K562 (cell line): ENCODE measurements at regions not wholly inside any gene's neighbourhood (a gene's known extent, or its start where the extent isn't known, plus 50 kb on each side); places are given as distances from the start of the nearest gene placed in this dataset.

Experiments used
- POLR2G ChIP-seq: fragments of 200-400 bp; formaldehyde crosslinking; IDR thresholded peaks from 2 replicates; pipeline ENCODE4 v1.6.1; 2017; ENCODE audit warnings: low read depth, mild to moderate bottlenecking, antibody characterized with exemption, low read length, moderate library complexity
- TF ChIP-seq, protein P1 (sequence below): fragments of 200-600 bp; sonication (generic); IDR thresholded peaks from one replicate; pipeline ENCODE4 v1.6.1; 2012; ENCODE audit warnings: mild to moderate bottlenecking, low read depth, low read length, inconsistent platforms

DNA sequence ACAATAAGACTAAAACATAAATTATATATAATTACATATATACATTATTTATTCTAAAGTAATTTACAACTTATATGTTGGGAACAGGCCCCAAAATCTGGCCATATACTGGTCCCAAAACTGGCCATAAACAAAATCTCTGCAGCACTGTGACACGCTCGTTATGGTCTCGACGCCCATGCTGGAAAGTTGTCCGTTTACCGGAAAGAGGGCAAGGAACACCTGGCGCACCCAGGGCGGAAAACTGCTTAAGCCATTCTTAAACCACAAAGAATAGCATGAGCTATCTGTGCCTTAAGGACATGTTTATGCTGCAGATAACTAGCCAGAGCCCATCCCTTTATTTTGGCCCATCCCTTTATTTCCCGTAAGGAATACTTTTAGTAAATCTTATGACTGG lies 164.9 kb downstream of the CENPW start (continued):
- TF ChIP-seq, protein P1, sequence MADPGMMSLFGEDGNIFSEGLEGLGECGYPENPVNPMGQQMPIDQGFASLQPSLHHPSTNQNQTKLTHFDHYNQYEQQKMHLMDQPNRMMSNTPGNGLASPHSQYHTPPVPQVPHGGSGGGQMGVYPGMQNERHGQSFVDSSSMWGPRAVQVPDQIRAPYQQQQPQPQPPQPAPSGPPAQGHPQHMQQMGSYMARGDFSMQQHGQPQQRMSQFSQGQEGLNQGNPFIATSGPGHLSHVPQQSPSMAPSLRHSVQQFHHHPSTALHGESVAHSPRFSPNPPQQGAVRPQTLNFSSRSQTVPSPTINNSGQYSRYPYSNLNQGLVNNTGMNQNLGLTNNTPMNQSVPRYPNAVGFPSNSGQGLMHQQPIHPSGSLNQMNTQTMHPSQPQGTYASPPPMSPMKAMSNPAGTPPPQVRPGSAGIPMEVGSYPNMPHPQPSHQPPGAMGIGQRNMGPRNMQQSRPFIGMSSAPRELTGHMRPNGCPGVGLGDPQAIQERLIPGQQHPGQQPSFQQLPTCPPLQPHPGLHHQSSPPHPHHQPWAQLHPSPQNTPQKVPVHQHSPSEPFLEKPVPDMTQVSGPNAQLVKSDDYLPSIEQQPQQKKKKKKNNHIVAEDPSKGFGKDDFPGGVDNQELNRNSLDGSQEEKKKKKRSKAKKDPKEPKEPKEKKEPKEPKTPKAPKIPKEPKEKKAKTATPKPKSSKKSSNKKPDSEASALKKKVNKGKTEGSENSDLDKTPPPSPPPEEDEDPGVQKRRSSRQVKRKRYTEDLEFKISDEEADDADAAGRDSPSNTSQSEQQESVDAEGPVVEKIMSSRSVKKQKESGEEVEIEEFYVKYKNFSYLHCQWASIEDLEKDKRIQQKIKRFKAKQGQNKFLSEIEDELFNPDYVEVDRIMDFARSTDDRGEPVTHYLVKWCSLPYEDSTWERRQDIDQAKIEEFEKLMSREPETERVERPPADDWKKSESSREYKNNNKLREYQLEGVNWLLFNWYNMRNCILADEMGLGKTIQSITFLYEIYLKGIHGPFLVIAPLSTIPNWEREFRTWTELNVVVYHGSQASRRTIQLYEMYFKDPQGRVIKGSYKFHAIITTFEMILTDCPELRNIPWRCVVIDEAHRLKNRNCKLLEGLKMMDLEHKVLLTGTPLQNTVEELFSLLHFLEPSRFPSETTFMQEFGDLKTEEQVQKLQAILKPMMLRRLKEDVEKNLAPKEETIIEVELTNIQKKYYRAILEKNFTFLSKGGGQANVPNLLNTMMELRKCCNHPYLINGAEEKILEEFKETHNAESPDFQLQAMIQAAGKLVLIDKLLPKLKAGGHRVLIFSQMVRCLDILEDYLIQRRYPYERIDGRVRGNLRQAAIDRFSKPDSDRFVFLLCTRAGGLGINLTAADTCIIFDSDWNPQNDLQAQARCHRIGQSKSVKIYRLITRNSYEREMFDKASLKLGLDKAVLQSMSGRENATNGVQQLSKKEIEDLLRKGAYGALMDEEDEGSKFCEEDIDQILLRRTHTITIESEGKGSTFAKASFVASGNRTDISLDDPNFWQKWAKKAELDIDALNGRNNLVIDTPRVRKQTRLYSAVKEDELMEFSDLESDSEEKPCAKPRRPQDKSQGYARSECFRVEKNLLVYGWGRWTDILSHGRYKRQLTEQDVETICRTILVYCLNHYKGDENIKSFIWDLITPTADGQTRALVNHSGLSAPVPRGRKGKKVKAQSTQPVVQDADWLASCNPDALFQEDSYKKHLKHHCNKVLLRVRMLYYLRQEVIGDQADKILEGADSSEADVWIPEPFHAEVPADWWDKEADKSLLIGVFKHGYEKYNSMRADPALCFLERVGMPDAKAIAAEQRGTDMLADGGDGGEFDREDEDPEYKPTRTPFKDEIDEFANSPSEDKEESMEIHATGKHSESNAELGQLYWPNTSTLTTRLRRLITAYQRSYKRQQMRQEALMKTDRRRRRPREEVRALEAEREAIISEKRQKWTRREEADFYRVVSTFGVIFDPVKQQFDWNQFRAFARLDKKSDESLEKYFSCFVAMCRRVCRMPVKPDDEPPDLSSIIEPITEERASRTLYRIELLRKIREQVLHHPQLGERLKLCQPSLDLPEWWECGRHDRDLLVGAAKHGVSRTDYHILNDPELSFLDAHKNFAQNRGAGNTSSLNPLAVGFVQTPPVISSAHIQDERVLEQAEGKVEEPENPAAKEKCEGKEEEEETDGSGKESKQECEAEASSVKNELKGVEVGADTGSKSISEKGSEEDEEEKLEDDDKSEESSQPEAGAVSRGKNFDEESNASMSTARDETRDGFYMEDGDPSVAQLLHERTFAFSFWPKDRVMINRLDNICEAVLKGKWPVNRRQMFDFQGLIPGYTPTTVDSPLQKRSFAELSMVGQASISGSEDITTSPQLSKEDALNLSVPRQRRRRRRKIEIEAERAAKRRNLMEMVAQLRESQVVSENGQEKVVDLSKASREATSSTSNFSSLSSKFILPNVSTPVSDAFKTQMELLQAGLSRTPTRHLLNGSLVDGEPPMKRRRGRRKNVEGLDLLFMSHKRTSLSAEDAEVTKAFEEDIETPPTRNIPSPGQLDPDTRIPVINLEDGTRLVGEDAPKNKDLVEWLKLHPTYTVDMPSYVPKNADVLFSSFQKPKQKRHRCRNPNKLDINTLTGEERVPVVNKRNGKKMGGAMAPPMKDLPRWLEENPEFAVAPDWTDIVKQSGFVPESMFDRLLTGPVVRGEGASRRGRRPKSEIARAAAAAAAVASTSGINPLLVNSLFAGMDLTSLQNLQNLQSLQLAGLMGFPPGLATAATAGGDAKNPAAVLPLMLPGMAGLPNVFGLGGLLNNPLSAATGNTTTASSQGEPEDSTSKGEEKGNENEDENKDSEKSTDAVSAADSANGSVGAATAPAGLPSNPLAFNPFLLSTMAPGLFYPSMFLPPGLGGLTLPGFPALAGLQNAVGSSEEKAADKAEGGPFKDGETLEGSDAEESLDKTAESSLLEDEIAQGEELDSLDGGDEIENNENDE, result no peak
- TF ChIP-seq POLR2G, result no peak
